HK-2 (cell line): ENCODE measurements at regions not wholly inside any gene's neighbourhood (a gene's known extent, or its start where the extent isn't known, plus 50 kb on each side); places are given as distances from the start of the nearest gene placed in this dataset.

Experiments used
- DNase-seq: peaks from one replicate; pipeline ENCODE4 v3.0.0-alpha.2; 2018; ENCODE audit not compliant: unreplicated experiment

GRCh38 chr20:58017231-58017969 lies 211.1 kb downstream of the ANKRD60 start:
- DNase-seq: no peak

GRCh38 chr20:58016779-58017178 lies 211.7 kb downstream of the ANKRD60 start:
- no peak for DNase-seq

- DNase-seq: no peak
Measured at GRCh38 chr20:58014628-58015315, 213.7 kb downstream of the ANKRD60 start.

- no peak for DNase-seq
Measured at GRCh38 chr20:58012731-58013510, 215.5 kb downstream of the ANKRD60 start.

- DNase-seq: no peak
Measured at GRCh38 chr20:58011947-58012610, 216.4 kb downstream of the ANKRD60 start.

GRCh38 chr20:58011106-58011946 lies 217.1 kb downstream of the ANKRD60 start:
- no peak for DNase-seq

GRCh38 chr20:58010666-58011065 lies 217.8 kb downstream of the ANKRD60 start:
- no peak for DNase-seq

- no peak for DNase-seq
Measured at GRCh38 chr20:58010186-58010585, 218.3 kb downstream of the ANKRD60 start.

- no peak for DNase-seq
Measured at GRCh38 chr20:58008866-58009265, 219.6 kb downstream of the ANKRD60 start.

GRCh38 chr20:58008413-58008812 lies 220.0 kb downstream of the ANKRD60 start:
- DNase-seq: no peak

- DNase-seq: no peak
Measured at GRCh38 chr20:58007947-58008346, 220.5 kb downstream of the ANKRD60 start.

- no peak for DNase-seq
Measured at GRCh38 chr20:58006346-58007316, 221.8 kb downstream of the ANKRD60 start.

GRCh38 chr20:58005581-58006345 lies 222.7 kb downstream of the ANKRD60 start:
- DNase-seq: no peak

GRCh38 chr20:58004900-58005299 lies 223.6 kb downstream of the ANKRD60 start:
- DNase-seq: no peak

GRCh38 chr20:58004146-58004545 lies 224.3 kb downstream of the ANKRD60 start:
- DNase-seq: no peak

GRCh38 chr20:58003525-58003924 lies 224.9 kb downstream of the ANKRD60 start:
- DNase-seq: no peak

GRCh38 chr20:58002901-58003300 lies 225.6 kb downstream of the ANKRD60 start:
- no peak for DNase-seq

GRCh38 chr20:58001946-58002345 lies 226.5 kb downstream of the ANKRD60 start:
- no peak for DNase-seq

- no peak for DNase-seq
Measured at GRCh38 chr20:58001381-58001780, 227.1 kb downstream of the ANKRD60 start.
